RCC 7860 (cell line): ENCODE measurements at regions not wholly inside any gene's neighbourhood (a gene's known extent, or its start where the extent isn't known, plus 50 kb on each side); places are given as distances from the start of the nearest gene placed in this dataset.
"Not testable (repeated sequence)": the region's sequence is repeated elsewhere in the genome, so short reads cannot be mapped to it uniquely, and the experiment has no call there.

Source experiments
- DNase-seq: peaks from one replicate; pipeline ENCODE4 v3.0.0-alpha.2; 2015; ENCODE audit warnings: low spot score
- FAIRE-seq: peaks from 2 replicates; lab custom pipeline; 2012; peaks lifted over from hg19 to GRCh38; lab: Jason Lieb, UNC

- FAIRE-seq, result no peak
- DNase-seq, result no peak
These were observed 218.5 kb upstream of the CMC1 start for GRCh38 chr3:28022916-28023315.

- FAIRE-seq (no peak), DNase-seq (no peak)
These were observed 212.9 kb upstream of the CMC1 start for GRCh38 chr3:28028554-28028953.

DNA sequence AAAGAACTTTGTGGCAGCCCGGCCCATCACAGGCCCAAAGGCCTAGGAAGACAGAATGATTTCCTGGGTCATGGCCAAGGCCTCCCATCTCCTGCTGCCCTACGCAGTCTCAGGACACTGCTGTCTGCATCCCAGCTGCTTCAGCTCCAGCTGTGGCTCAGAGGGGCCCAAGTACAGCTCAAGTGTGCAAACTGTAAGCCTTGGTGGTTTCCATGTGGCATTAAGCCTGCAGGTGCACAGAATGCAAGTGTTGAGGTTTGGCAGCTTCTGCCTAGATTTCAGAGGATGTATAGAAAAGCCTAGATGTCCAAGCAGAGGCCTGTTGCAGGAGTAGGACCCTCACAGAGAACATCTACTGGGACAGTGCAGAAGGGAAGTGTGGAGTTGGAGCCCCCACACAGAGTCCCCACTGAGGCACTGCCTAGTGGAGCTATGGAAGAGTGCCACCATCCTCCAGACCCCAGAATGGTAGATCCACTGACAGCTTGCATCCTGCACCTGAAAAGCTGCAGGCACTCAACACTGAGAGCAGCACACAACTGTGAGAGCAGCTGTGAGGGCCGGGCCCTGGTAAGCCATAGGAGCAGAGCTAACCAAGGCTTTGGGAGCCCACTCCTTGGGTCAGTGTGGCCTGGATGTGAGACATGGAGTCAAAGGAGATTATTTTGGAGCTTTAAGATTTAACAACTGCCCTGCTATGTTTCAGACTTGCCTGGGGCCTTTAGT lies 208.2 kb upstream of the CMC1 start:
- DNase-seq (no peak), FAIRE-seq (no peak)

DNA sequence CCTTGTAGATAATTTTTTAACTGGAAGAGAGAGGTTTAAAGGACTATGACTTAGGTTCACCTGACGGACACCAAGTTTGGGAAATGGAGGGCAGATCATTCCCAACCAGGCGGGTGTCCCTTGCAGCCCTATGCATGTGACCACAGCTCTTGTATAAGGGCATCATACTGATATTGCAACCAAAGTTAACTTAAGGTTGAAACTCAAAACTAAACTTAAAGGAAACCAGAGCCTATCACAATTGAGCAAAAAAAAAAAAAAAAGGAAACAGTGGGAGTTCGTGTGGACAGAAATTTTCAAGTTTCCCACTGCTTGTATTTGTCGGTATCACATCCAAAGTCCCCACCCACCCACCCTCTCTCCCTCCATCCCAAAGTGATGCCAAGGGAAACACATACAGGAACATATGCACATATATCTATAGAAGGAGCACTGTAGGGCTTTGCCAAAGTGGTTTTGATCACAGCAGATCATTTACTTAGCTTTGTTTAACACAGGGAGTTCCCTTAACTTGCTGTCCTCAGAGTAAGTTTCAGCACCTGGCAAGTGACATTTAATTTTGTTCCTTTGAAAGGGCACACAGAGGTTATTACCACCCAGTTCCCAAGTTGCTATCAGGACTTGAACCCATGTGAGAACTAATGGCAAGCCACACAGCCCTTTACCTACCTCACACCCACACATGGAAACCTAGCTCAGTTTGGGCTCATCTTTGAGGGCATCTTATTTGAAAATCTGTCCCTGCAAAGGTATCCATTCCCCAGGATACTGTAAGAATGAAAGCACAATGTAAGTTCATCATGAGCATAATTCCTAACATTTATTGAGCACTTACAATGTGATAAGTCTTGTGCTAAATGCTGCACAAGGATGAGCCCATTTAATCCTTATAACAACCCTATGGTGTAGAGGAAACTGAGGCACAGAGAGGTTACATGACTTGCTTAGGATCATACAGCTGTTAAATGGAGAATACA lies 204.5 kb upstream of the CMC1 start:
- FAIRE-seq, result no peak
- no peak for DNase-seq

DNA sequence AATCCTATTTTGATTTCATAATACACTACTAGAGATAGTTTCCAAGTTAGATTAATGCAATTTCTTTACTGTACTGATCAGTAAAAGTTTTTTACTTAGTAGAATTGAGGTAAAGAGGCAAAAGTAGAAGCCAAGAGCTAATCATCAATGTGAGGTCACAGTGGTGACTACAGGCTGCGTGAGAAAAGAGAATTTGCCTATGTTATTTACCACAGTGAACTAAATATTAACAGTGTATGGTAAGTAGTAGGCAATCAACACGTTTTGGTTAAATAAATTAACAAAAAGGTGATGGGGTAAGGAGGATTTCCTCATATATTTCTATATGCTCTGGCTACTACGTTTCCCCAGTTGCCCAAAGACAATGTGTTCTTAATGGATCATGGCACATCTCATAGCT lies 202.2 kb upstream of the CMC1 start:
- DNase-seq (no peak), FAIRE-seq (no peak)

DNA sequence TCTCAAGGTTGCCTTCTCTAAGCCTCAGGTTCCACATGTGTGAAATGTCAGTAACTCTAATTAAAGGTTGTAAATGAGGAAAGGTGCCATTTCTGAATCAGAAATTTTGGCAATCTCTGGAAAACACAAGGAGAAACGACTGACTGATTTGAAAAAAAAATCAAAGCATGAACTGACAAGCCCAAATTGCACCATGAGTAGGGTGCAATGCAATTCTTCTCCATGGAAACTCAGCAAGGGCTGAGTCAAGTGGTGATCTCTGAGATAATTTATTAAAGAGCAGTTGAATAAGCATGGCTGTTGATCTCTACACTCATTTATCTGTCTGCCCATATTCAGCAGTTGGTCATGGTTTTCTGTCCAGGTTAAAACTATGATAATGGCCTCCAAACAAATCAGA lies 201.6 kb upstream of the CMC1 start:
- DNase-seq (no peak), FAIRE-seq (no peak)

DNA sequence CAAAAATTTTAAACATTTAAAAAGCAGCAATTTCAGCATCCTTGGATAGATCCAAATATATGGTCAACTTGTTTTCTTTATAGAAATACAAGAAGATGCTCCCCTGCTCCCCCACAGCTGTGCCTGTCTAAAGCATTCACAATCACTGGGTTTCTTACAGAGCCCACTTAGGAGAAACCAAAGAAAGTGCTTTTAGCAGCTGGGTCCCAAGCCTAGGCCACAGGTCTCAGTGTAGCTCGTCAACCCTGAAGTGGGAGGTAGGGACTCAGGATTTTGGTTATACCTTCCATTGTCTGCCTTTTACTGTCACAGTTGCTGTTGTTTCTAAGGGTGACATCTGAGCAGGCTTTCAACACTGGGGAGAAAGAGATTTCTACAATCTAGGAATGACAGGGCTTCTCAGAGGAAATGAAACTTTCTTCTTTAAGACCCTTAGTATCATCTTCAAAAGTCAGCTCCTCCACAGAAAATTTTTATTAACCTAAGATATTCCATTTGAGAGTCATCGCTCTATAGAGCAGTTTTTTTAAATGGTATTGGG lies 199.3 kb upstream of the CMC1 start:
- no peak for FAIRE-seq
- DNase-seq, result no peak

- FAIRE-seq (no peak), DNase-seq (no peak)
These were observed 198.7 kb upstream of the CMC1 start for GRCh38 chr3:28042707-28043106.

- DNase-seq, result no peak
- FAIRE-seq, result no peak
These were observed 191.3 kb upstream of the CMC1 start for GRCh38 chr3:28050120-28050519.

- DNase-seq (peak; percentile 84), FAIRE-seq (peak; percentile 87)
These were observed 190.5 kb upstream of the CMC1 start for GRCh38 chr3:28050885-28051284.

- FAIRE-seq (peak; percentile 59), DNase-seq (peak; percentile 77)
These were observed 187.7 kb upstream of the CMC1 start for GRCh38 chr3:28053759-28054158.

GRCh38 chr3:28056806-28057205 lies 184.6 kb upstream of the CMC1 start:
- no peak for FAIRE-seq

DNA sequence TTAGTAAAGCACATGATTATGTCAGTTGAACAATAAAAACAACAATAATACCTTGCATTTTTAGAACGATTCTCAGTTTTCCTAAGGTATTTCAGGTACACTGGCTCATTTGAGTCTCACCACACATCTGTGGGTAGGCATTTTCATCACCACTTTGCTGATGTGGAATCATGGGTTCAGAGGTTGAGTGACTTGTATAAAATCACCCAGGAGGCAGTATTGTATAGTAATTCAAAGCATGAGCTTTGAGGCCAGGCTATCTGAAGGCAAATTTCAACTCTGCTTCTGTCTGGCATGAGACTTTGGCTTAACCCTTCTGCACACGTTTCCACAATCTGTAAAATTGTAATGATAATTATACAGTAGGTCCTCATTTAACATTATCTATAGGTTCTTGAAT lies 183.9 kb upstream of the CMC1 start:
- no peak for FAIRE-seq
- no peak for DNase-seq

More at GRCh38 chr3:28056806-28057205, 184.6 kb upstream of the CMC1 start:
- DNase-seq, result no peak

DNA sequence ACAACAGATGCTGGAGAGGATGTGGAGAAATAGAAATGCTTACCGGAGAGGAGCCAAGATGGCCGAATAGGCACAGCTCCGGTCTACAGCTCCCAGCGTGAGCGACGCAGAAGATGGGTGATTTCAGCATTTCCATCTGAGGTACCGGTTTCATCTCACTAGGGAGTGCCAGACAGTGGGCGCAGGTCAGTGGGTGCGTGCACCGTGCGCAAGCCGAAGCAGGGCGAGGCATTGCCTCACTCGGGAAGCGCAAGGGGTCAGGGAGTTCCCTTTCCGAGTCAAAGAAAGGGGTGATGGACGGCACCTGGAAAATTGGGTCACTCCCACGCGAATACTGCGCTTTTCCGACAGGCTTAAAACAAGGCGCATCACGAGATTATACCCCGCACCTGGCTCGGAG lies 182.2 kb upstream of the CMC1 start:
- not testable (repeated sequence) for FAIRE-seq, DNase-seq

GRCh38 chr3:28066020-28066419 lies 175.4 kb upstream of the CMC1 start:
- no peak for DNase-seq
- FAIRE-seq, result no peak

DNA sequence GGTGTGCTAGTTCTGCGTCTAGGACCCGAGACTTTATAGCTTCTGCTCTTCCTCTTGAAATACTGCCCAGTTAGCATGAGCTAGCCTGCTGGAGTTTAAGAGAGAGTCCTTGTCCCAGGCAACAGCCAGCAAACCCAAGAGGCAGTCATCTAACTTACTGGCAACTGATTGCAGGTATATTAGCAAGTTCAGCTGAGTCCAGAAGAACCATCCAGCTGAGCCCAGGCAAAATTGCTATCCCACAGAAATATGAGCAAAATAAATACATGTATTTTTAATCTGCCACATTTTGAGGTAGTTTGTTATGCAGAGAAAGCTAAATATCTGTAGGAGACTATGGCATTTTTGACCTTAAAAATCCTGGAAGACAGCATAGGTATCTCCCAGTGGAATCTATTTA lies 174.4 kb upstream of the CMC1 start:
- FAIRE-seq, result no peak
- no peak for DNase-seq

- FAIRE-seq, result no peak
- no peak for DNase-seq
These were observed 173.1 kb upstream of the CMC1 start for GRCh38 chr3:28068342-28068741.

DNA sequence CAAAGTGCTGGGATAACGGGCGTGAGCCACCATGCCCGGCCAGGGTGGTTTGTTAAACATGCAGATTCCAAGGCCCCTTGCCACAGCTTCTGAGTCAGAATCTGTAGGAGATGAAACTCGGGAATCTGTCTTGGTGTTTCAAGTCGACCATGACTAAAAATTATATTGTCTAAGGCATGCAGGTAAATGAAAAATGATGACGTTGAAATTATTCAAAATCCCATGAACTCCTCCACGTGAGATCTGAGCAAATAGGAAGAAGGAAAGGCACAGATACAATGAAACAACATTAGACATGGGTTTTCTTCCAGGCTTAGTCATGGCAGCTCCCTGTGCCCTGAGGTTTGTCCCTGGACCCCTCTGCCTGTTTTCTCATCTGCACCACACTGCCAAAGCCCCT lies 172.0 kb upstream of the CMC1 start:
- no peak for DNase-seq
- FAIRE-seq, result no peak

GRCh38 chr3:28076246-28076645 lies 165.2 kb upstream of the CMC1 start:
- FAIRE-seq (no peak), DNase-seq (no peak)

DNA sequence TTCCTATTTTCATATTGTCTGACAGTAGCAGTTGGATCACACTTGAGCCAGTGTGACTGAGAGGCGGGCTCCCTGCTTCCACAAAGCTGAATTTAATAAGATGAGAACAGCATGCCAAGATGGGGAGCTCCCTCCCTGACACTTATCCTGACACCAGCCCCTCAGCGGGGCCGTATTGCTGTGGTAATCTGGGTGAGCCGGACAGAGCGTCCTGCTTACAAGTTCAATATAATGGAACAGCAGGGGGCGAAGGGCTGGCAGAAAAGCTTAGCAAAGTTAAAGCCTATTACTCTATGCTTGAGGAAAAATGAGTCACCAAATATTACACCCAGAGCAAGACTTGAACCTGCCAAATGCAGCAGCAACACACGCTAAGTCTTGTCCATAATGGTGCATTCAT lies 163.8 kb upstream of the CMC1 start:
- DNase-seq, result no peak

GRCh38 chr3:28078536-28078935 lies 162.9 kb upstream of the CMC1 start:
- DNase-seq, result no peak
- no peak for FAIRE-seq

More for the DNA sequence above, 163.8 kb upstream of the CMC1 start:
- FAIRE-seq, result no peak

DNA sequence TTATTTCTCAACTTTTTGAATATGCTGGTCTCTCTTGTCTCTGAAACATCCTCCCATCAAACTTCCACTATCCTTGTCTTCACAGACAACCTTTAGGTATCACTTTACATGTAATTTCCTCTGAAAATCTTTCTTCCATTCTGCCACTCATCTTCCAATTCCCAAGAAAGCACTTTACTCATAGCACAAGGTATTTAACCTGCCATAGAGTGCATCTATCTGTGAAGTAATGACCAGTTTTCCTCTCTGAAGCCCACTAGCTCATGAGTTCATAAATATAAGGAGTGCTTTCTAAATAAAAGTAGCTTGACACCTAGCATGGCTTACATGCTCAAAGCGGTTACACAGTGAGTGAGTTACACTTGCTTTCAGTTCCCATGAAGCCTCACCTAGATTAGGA lies 160.7 kb upstream of the CMC1 start:
- FAIRE-seq (no peak), DNase-seq (no peak)
